ENCODE measurements at regions not wholly inside any gene's neighbourhood (a gene's known extent, or its start where the extent isn't known, plus 50 kb on each side); places are given as distances from the start of the nearest gene placed in this dataset.

DNA sequence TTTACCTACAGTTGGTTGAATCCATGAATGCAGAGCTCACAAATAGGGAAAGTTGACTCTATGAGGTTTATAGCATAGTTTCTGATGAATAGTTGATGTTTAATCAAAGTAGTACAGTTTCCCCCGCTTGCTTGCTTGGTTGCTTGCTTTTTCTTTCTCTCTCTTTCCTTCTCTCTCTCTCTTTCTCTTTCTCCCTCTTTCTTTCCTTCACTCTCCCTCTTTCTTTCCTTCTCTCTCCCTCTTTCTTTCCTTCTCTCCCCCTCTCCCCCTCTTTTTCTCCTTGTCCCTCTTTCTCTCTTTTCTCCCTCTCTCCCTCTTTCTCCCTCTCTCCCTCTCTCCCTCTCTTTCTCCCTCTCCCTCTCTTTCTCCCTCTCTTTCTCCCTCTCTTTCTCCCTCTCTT lies 999.9 kb upstream of the CELF4 start:
- TF ChIP-seq, protein P1, sequence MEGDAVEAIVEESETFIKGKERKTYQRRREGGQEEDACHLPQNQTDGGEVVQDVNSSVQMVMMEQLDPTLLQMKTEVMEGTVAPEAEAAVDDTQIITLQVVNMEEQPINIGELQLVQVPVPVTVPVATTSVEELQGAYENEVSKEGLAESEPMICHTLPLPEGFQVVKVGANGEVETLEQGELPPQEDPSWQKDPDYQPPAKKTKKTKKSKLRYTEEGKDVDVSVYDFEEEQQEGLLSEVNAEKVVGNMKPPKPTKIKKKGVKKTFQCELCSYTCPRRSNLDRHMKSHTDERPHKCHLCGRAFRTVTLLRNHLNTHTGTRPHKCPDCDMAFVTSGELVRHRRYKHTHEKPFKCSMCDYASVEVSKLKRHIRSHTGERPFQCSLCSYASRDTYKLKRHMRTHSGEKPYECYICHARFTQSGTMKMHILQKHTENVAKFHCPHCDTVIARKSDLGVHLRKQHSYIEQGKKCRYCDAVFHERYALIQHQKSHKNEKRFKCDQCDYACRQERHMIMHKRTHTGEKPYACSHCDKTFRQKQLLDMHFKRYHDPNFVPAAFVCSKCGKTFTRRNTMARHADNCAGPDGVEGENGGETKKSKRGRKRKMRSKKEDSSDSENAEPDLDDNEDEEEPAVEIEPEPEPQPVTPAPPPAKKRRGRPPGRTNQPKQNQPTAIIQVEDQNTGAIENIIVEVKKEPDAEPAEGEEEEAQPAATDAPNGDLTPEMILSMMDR (IDR thresholded peaks at IDR 0.05), result no peak
- no peak for TF ChIP-seq EP300 (IDR thresholded peaks at IDR 0.05)
- no peak for TF ChIP-seq POLR2A (IDR thresholded peaks at IDR 0.05)
